Fibroblast of villous mesenchyme (primary cell): ENCODE measurements at regions not wholly inside any gene's neighbourhood (a gene's known extent, or its start where the extent isn't known, plus 50 kb on each side); places are given as distances from the start of the nearest gene placed in this dataset.
A peak's percentile ranks its signal among the peaks of the same experiment; 100 is the strongest.
"Not testable (repeated sequence)": the region's sequence is repeated elsewhere in the genome, so short reads cannot be mapped to it uniquely, and the experiment has no call there.

ENCODE experiments used
- DNase-seq: peaks from one replicate; pipeline ENCODE4 v3.0.0-alpha.2; 2010; ENCODE audit warnings: low read depth
- H3K4me3 ChIP-seq: 2 replicates; pipeline ENCODE4 v1.5.1; 2011; ENCODE audit warnings: low read depth, mild to moderate bottlenecking, low read length
- CTCF ChIP-seq: IDR thresholded peaks from 2 replicates; pipeline ENCODE4 v1.5.1; 2012; ENCODE audit warnings: low read depth, mild to moderate bottlenecking, low read length; ENCODE audit not compliant: insufficient read depth

- no peak overlapping the region for H3K4me3 ChIP-seq
- no peak for TF ChIP-seq CTCF
- no peak for DNase-seq
Observed at GRCh38 chr4:158395889-158396288, 125.8 kb upstream of the RXFP1 start.

- H3K4me3 ChIP-seq: no peak overlapping the region
- no peak for DNase-seq
- TF ChIP-seq CTCF: no peak
Observed at GRCh38 chr4:158397781-158398180, 123.9 kb upstream of the RXFP1 start.

- not testable (repeated sequence) for DNase-seq, H3K4me3 ChIP-seq
Observed at GRCh38 chr4:158407961-158408360, 113.7 kb upstream of the RXFP1 start.

GRCh38 chr4:158410272-158410671 is 111.4 kb upstream of the RXFP1 start:
- no peak overlapping the region for H3K4me3 ChIP-seq
- TF ChIP-seq CTCF: peak; percentile 38
- DNase-seq: peak; percentile 54

GRCh38 chr4:158411269-158411668 is 110.4 kb upstream of the RXFP1 start:
- no peak overlapping the region for H3K4me3 ChIP-seq
- TF ChIP-seq CTCF: no peak
- no peak for DNase-seq

- H3K4me3 ChIP-seq, DNase-seq: not testable (repeated sequence)
Observed at GRCh38 chr4:158418679-158419078, 103.0 kb upstream of the RXFP1 start.

GRCh38 chr4:158420782-158421181 is 100.9 kb upstream of the RXFP1 start:
- DNase-seq: no peak
- H3K4me3 ChIP-seq: no peak overlapping the region
- no peak for TF ChIP-seq CTCF

- DNase-seq: no peak
- H3K4me3 ChIP-seq: no peak overlapping the region
- no peak for TF ChIP-seq CTCF
Observed at GRCh38 chr4:158422546-158422945, 99.1 kb upstream of the RXFP1 start.
